K562 (cell line): ENCODE measurements at regions not wholly inside any gene's neighbourhood (a gene's known extent, or its start where the extent isn't known, plus 50 kb on each side); places are given as distances from the start of the nearest gene placed in this dataset.

Experiments used
- ATAC-seq: fragments of 200-7000 bp; cut with Tn5 transposase; 3 replicates; pipeline ENCODE4 v1.9.1; 2020; ENCODE audit warnings: moderate library complexity
- BruUV-seq: library from RNA; stranded (reverse); fragments of 400-500 nt; replicated peaks from 2 replicates; lab custom pipeline; 2021; lab: Mats Ljungman, UMichigan
- CTCF ChIA-PET: fragments of 300-600 bp; formaldehyde crosslinking; extraction: SDS; loops from one replicate; lab custom pipeline; 2021; ENCODE audit warnings: low intra/inter-chr PET ratio; lab: Yijun Ruan, JAX
- POLR2A ChIA-PET: fragments of 300-600, 350-650 bp; sonication (Branson Sonifier 250); formaldehyde crosslinking; extraction: SDS; loops from one replicate; lab custom pipeline; 2021; ENCODE audit warnings: antibody characterized with exemption, inconsistent platforms; lab: Yijun Ruan, JAX
- DNase-seq, 4 experiments: peaks; one replicate each; pipeline versions ENCODE4 v3.0.0 to v3.0.0-alpha.2; 2011 to 2018; ENCODE audit warnings: low spot score in 3 of 4, mixed read lengths in 3 of 4; ENCODE audit errors: extremely low read depth in 1 of 4
- FAIRE-seq: peaks from 2 replicates; lab custom pipeline; 2011; peaks lifted over from hg19 to GRCh38; lab: Jason Lieb, UNC
- H2AFZ ChIP-seq: 2 replicates; pipeline ENCODE4 v1.6.0; 2011; ENCODE audit warnings: low read depth, low read length, control low read depth, inconsistent platforms
- H3K27ac ChIP-seq: fragments of 200-600 bp; 3 replicates; pipeline ENCODE4 v1.8.0; 2011; ENCODE audit warnings: low read depth, mild to moderate bottlenecking, control low read depth, inconsistent platforms, low read length, moderate library complexity, mixed read lengths; ENCODE audit errors: extremely low read depth
- H3K27me3 ChIP-seq, 2 experiments: fragments of 300-600 bp in 1 of 2; 2 replicates in 1 of 2; 3 replicates in 1 of 2; pipeline versions ENCODE4 v1.6.0 to v1.8.0; 2011; ENCODE audit warnings: inconsistent platforms in 2 of 2, low read length in 2 of 2, mild to moderate bottlenecking in 1 of 2, mixed read lengths in 1 of 2, moderate library complexity in 1 of 2; ENCODE audit not compliant: control insufficient read depth in 2 of 2, insufficient read depth in 2 of 2
- H3K36me3 ChIP-seq: fragments of 300-600 bp; 3 replicates; pipeline ENCODE4 v1.8.0; 2011; ENCODE audit warnings: mild to moderate bottlenecking, low read length, inconsistent platforms; ENCODE audit not compliant: control insufficient read depth, insufficient read depth
- H3K4me1 ChIP-seq, 2 experiments: fragments of 200-600 bp in 1 of 2; replicated peaks in 1 of 2; 2 replicates in 1 of 2; 3 replicates in 1 of 2; pipeline versions ENCODE4 v1.5.1 to v1.8.0; 2011; ENCODE audit warnings: inconsistent platforms in 2 of 2, low read length in 2 of 2, mild to moderate bottlenecking in 1 of 2, mixed read lengths in 1 of 2, moderate library complexity in 1 of 2; ENCODE audit not compliant: control insufficient read depth in 2 of 2, insufficient read depth in 2 of 2
- H3K4me2 ChIP-seq: 2 replicates; pipeline ENCODE4 v1.6.1; 2011; ENCODE audit warnings: low read length, control low read depth, inconsistent platforms, mixed read lengths; ENCODE audit not compliant: insufficient read depth
- H3K4me3 ChIP-seq: fragments of 200-600 bp; sonication (generic), shearing (Covaris generic); 2 replicates; pipeline ENCODE4 v1.5.1; 2016; ENCODE audit warnings: control low read depth, inconsistent platforms
- H3K79me2 ChIP-seq: fragments of 200-600 bp; 3 replicates; pipeline ENCODE4 v1.8.0; 2011; ENCODE audit warnings: low read length, inconsistent platforms; ENCODE audit not compliant: control insufficient read depth, insufficient read depth
- H3K9ac ChIP-seq, 2 experiments: 2 replicates each; pipeline versions ENCODE4 v1.6.0 to v1.6.1; 2011; ENCODE audit warnings: low read depth in 2 of 2, low read length in 2 of 2, control low read depth in 1 of 2, inconsistent platforms in 1 of 2, mild to moderate bottlenecking in 1 of 2, mixed read lengths in 1 of 2; ENCODE audit not compliant: insufficient read depth in 1 of 2
- H3K9me1 ChIP-seq: one replicate; pipeline ENCODE4 v1.6.0; 2011; ENCODE audit warnings: inconsistent platforms, mild to moderate bottlenecking, low read length, moderate library complexity; ENCODE audit not compliant: control insufficient read depth, insufficient read depth
- H3K9me3 ChIP-seq: replicated peaks from 2 replicates; pipeline ENCODE4 v1.5.1; 2011; ENCODE audit warnings: low read depth, low read length, inconsistent platforms; ENCODE audit not compliant: control insufficient read depth, insufficient read depth
- H4K20me1 ChIP-seq: replicated peaks from 2 replicates; pipeline ENCODE4 v1.6.1; 2011; ENCODE audit warnings: low read length, inconsistent platforms, mixed read lengths; ENCODE audit not compliant: control insufficient read depth, insufficient read depth
- CCNT2 ChIP-seq: IDR thresholded peaks from 2 replicates; pipeline ENCODE4 v1.6.1; 2011; ENCODE audit warnings: borderline replicate concordance, low read depth, mild to moderate bottlenecking, moderate library complexity, mixed read lengths, low read length; ENCODE audit not compliant: insufficient read length; ENCODE audit errors: extremely low read depth
- GMEB1 ChIP-seq: fragments of 250-450 bp; sonication (Bioruptor Pico); IDR thresholded peaks from 2 replicates; pipeline ENCODE4 v1.4.0; 2020; ENCODE audit warnings: mild to moderate bottlenecking
- HNRNPK ChIP-seq: fragments of 200-400 bp; formaldehyde crosslinking; IDR thresholded peaks from one replicate; pipeline ENCODE4 v1.6.1; 2018; ENCODE audit warnings: mild to moderate bottlenecking, low read depth, low read length; ENCODE audit not compliant: poor library complexity, severe bottlenecking
- MCM2 ChIP-seq: fragments of 450-650 bp; IDR thresholded peaks from 2 replicates; pipeline ENCODE4 v1.6.1; 2017; ENCODE audit warnings: low read depth, mild to moderate bottlenecking
- MCM3 ChIP-seq: fragments of 450-650 bp; IDR thresholded peaks from 2 replicates; pipeline ENCODE4 v1.6.1; 2016
- NCOA1 ChIP-seq: fragments of 450-650 bp; IDR thresholded peaks from 2 replicates; pipeline ENCODE4 v1.6.1; 2016; ENCODE audit warnings: low read depth
- RBM15 ChIP-seq: fragments of 200-400 bp; formaldehyde crosslinking; IDR thresholded peaks from 2 replicates; pipeline ENCODE4 v1.6.1; 2018; ENCODE audit warnings: mild to moderate bottlenecking, low read length, moderate library complexity; ENCODE audit not compliant: insufficient read depth
- SMAD2 ChIP-seq: fragments of 150-350 bp; IDR thresholded peaks from 2 replicates; pipeline ENCODE4 v1.6.1; 2014; ENCODE audit warnings: low read depth, mild to moderate bottlenecking, low read length
- SRF ChIP-seq, 2 experiments: fragments of 250-450, 450-650 bp in 1 of 2; sonication (Bioruptor Pico) in 1 of 2; sonication (generic) in 1 of 2; formaldehyde crosslinking; IDR thresholded peaks; 2 replicates each; pipeline versions ENCODE4 v1.5.0 to v1.5.1; 2020 to 2022; ENCODE audit warnings: mild to moderate bottlenecking in 1 of 2, missing genetic modification reagents in 1 of 2
- ZBTB34 ChIP-seq: fragments of 250-450 bp; sonication (Bioruptor Pico); IDR thresholded peaks from 2 replicates; pipeline ENCODE4 v1.8.0; 2021; ENCODE audit warnings: mild to moderate bottlenecking, moderate library complexity
- ZNF445 ChIP-seq: fragments of 250-450 bp; sonication (Bioruptor Pico); IDR thresholded peaks from 2 replicates; pipeline ENCODE4 v1.4.0; 2020; ENCODE audit warnings: low read depth, mild to moderate bottlenecking, moderate library complexity
- WGBS: fragments of 100-300 bp; shearing (Covaris generic); methylation state at CpG from one replicate; pipeline ENCODE4 v1.1.6; 2016; ENCODE audit warnings: low coverage, mixed read lengths; ENCODE audit not compliant: insufficient coverage; ENCODE audit errors: missing lambda C conversion rate; 5-methylcytosine and 5-hydroxymethylcytosine counted together
- in situ Hi-C: fragments of 300-500 bp; cut with MboI; formaldehyde crosslinking; loops from 4 replicates; pipeline ENCODE4 v1.15.0; 2018; ENCODE audit warnings: inconsistent platforms, mixed read lengths
- intact Hi-C: fragments of 100-400 bp; cut with micrococcal nuclease; formaldehyde crosslinking; loops from 2 replicates; pipeline ENCODE4 v1.14.2; 2022
- TF ChIP-seq, protein P1 (sequence below): fragments of 250-450 bp; sonication (Bioruptor Pico); IDR thresholded peaks from 2 replicates; pipeline ENCODE4 v1.6.1; 2021; ENCODE audit warnings: mild to moderate bottlenecking

GRCh38 chr5:39678534-39678933 lies 253.8 kb upstream of the DAB2 start:
- Histone ChIP-seq H3K36me3 (no peaks in the 10 kb centered on the region), H3K9me3 (no peaks in the 10 kb centered on the region), H3K9me1 (no peaks in the 10 kb centered on the region), H3K4me2 (no peak overlapping the region), H2AFZ (no peak overlapping the region), H3K4me1 (no peaks in the 10 kb centered on the region), H4K20me1 (no peaks in the 10 kb centered on the region), H3K79me2 (no peaks in the 10 kb centered on the region), H3K4me3 (no peak overlapping the region), H3K9ac (no peak overlapping the region), H3K27me3 (no peaks in the 10 kb centered on the region), H3K27ac (no peak overlapping the region)
- FAIRE-seq (no peak), ATAC-seq (no peak), DNase-seq (no peak)
- no peak for TF ChIP-seq SMAD2
- TF ChIP-seq HNRNPK: no peak
- no peak for TF ChIP-seq MCM3
- TF ChIP-seq GMEB1 (CRISPR knock-in tag): no peak
- TF ChIP-seq ZBTB34 (CRISPR knock-in tag): no peak
- no peak for TF ChIP-seq CCNT2
- no peak for TF ChIP-seq MCM2
- TF ChIP-seq SRF (CRISPR knock-in tag; IDR thresholded peaks at IDR 0.05): no peak
- no peak for TF ChIP-seq RBM15
- no peak for TF ChIP-seq ZNF445 (CRISPR knock-in tag)
- TF ChIP-seq NCOA1: no peak
- TF ChIP-seq, protein P1, sequence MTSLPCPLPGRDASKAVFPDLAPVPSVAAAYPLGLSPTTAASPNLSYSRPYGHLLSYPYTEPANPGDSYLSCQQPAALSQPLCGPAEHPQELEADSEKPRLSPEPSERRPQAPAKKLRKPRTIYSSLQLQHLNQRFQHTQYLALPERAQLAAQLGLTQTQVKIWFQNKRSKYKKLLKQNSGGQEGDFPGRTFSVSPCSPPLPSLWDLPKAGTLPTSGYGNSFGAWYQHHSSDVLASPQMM (CRISPR knock-in tag): no peak
- 5% methylated on average over 1 of the region's 1 CpG for WGBS
- intact Hi-C loops: no loop called here
- ChIA-PET CTCF (no interaction called here), POLR2A (no interaction called here)
- in situ Hi-C loops: no loop called here
- no TSS peak for BruUV-seq
